Neural cell (in vitro differentiated cells): ENCODE measurements at regions not wholly inside any gene's neighbourhood (a gene's known extent, or its start where the extent isn't known, plus 50 kb on each side); places are given as distances from the start of the nearest gene placed in this dataset.

ENCODE experiments used
- H2AFZ ChIP-seq: fragments of 200-600, 300-800 bp; sonication (generic), shearing (Covaris generic); 2 replicates; pipeline ENCODE4 v1.6.0; 2014; ENCODE audit warnings: low read depth, mild to moderate bottlenecking, antibody characterized with exemption, low read length, moderate library complexity
- H3F3A ChIP-seq: fragments of 200-600 bp; shearing (Covaris generic); 2 replicates; pipeline ENCODE4 v1.6.1; 2016; ENCODE audit warnings: mild to moderate bottlenecking, moderate library complexity, mixed read lengths, antibody characterized with exemption, low read length; ENCODE audit not compliant: insufficient read depth, poor library complexity, severe bottlenecking
- H3K27ac ChIP-seq: fragments of 200-600, 300-800 bp; sonication (generic), shearing (Covaris generic); 2 replicates; pipeline ENCODE4 v1.5.1; 2014; ENCODE audit warnings: mild to moderate bottlenecking, low read length, moderate library complexity
- H3K27me3 ChIP-seq: fragments of 300-800, 200-600 bp; sonication (generic), shearing (Covaris generic); 2 replicates; pipeline ENCODE4 v1.6.0; 2014; ENCODE audit warnings: mild to moderate bottlenecking, low read depth, low read length, moderate library complexity; ENCODE audit not compliant: insufficient read depth
- H3K36me3 ChIP-seq: fragments of 300-800, 200-600 bp; sonication (generic), shearing (Covaris generic); 2 replicates; pipeline ENCODE4 v1.5.1; 2014; ENCODE audit warnings: mild to moderate bottlenecking, antibody characterized with exemption, low read length, moderate library complexity; ENCODE audit not compliant: insufficient read depth
- H3K4me2 ChIP-seq: fragments of 300-800, 200-600 bp; sonication (generic), shearing (Covaris generic); 2 replicates; pipeline ENCODE4 v1.6.0; 2014; ENCODE audit warnings: mild to moderate bottlenecking, low read length
- H3K4me3 ChIP-seq: fragments of 300-800, 200-600 bp; sonication (generic), shearing (Covaris generic); 2 replicates; pipeline ENCODE4 v1.5.1; 2014; ENCODE audit warnings: mild to moderate bottlenecking, low read length, moderate library complexity
- H3K79me2 ChIP-seq: fragments of 200-600 bp; shearing (Covaris generic); replicated peaks from 2 replicates; pipeline ENCODE4 v1.6.0; 2014; ENCODE audit warnings: mild to moderate bottlenecking, low read length, moderate library complexity; ENCODE audit not compliant: insufficient read depth
- H3K9ac ChIP-seq: fragments of 300-800, 200-600 bp; sonication (generic), shearing (Covaris generic); 2 replicates; pipeline ENCODE4 v1.6.1; 2016; ENCODE audit warnings: mild to moderate bottlenecking, low read length, mixed read lengths
- H3K9me2 ChIP-seq: fragments of 200-600 bp; shearing (Covaris generic); 2 replicates; pipeline ENCODE4 v1.6.1; 2016; ENCODE audit warnings: mild to moderate bottlenecking, low read length, mixed read lengths; ENCODE audit not compliant: insufficient read depth
- H3K9me3 ChIP-seq: fragments of 200-600, 300-800 bp; sonication (generic), shearing (Covaris generic); 2 replicates; pipeline ENCODE4 v1.6.1; 2016; ENCODE audit warnings: mild to moderate bottlenecking, mixed run types, low read length, moderate library complexity, mixed read lengths
- H4K20me1 ChIP-seq: fragments of 200-600 bp; shearing (Covaris generic); 2 replicates; pipeline ENCODE4 v1.6.1; 2016; ENCODE audit warnings: mild to moderate bottlenecking, mixed run types; ENCODE audit not compliant: insufficient read depth
- CTCF ChIP-seq: fragments of 450-650 bp; IDR thresholded peaks from 2 replicates; pipeline ENCODE4 v1.5.1; 2014; ENCODE audit warnings: antibody characterized with exemption, mild to moderate bottlenecking, moderate library complexity; ENCODE audit not compliant: poor library complexity, severe bottlenecking
- EP300 ChIP-seq: fragments of 450-650 bp; conservative IDR thresholded peaks from 2 replicates; pipeline ENCODE4 v1.6.1; 2014; ENCODE audit warnings: antibody characterized with exemption, mild to moderate bottlenecking, moderate library complexity; ENCODE audit not compliant: poor library complexity, severe bottlenecking
- EZH2 ChIP-seq: fragments of 200-600, 300-800 bp; shearing (Covaris generic), sonication (generic); IDR thresholded peaks from 2 replicates; pipeline ENCODE4 v1.6.1; 2014; ENCODE audit warnings: antibody characterized with exemption, low read length, borderline replicate concordance, mild to moderate bottlenecking; ENCODE audit not compliant: insufficient read depth, poor library complexity, severe bottlenecking
- MXI1 ChIP-seq: fragments of 450-650 bp; conservative IDR thresholded peaks from 2 replicates; pipeline ENCODE4 v1.6.1; 2014; ENCODE audit warnings: antibody characterized with exemption, mild to moderate bottlenecking; ENCODE audit not compliant: poor library complexity, severe bottlenecking
- POLR2AphosphoS5 ChIP-seq: IDR thresholded peaks from 2 replicates; pipeline ENCODE4 v1.6.1; 2012
- RAD21 ChIP-seq: fragments of 450-650 bp; conservative IDR thresholded peaks from 2 replicates; pipeline ENCODE4 v1.6.1; 2014; ENCODE audit warnings: antibody characterized with exemption, mild to moderate bottlenecking, moderate library complexity
- REST ChIP-seq: IDR thresholded peaks from 2 replicates; pipeline ENCODE4 v1.6.1; 2012; ENCODE audit warnings: borderline replicate concordance
- SMC3 ChIP-seq: fragments of 450-650 bp; conservative IDR thresholded peaks from 2 replicates; pipeline ENCODE4 v1.6.1; 2014; ENCODE audit warnings: antibody characterized with exemption, mild to moderate bottlenecking, moderate library complexity; ENCODE audit not compliant: poor library complexity
- TAF1 ChIP-seq: IDR thresholded peaks from 2 replicates; pipeline ENCODE4 v1.6.1; 2012; ENCODE audit warnings: low read depth

- Histone ChIP-seq H3K27me3 (no peaks in the 10 kb centered on the region), H3K9me3 (no peaks in the 10 kb centered on the region), H3K4me3 (no peak overlapping the region), H3K9ac (no peak overlapping the region), H3F3A (no peaks in the 10 kb centered on the region), H4K20me1 (no peaks in the 10 kb centered on the region), H3K79me2 (no peaks in the 10 kb centered on the region), H3K4me2 (no peak overlapping the region), H3K27ac (no peak overlapping the region), H3K9me2 (no peaks in the 10 kb centered on the region), H3K36me3 (no peaks in the 10 kb centered on the region), H2AFZ (no peak overlapping the region)
- no peak for TF ChIP-seq TAF1
- no peak for TF ChIP-seq REST
- TF ChIP-seq EZH2, result no peak
- no peak for TF ChIP-seq SMC3
- TF ChIP-seq RAD21, result no peak
These were observed 283.7 kb upstream of the BOD1L1 start for GRCh38 chr4:13911256-13911655.

GRCh38 chr4:13912436-13912925 is 285.0 kb upstream of the BOD1L1 start:
- Histone ChIP-seq H3K9me3 (no peaks in the 10 kb centered on the region), H3K27ac (no peak overlapping the region), H3K27me3 (no peaks in the 10 kb centered on the region), H3K36me3 (no peaks in the 10 kb centered on the region), H3K9me2 (no peaks in the 10 kb centered on the region), H3K4me2 (no peak overlapping the region), H3K9ac (no peak overlapping the region), H2AFZ (no peak overlapping the region), H3K79me2 (no peaks in the 10 kb centered on the region), H4K20me1 (no peaks in the 10 kb centered on the region), H3K4me3 (no peak overlapping the region), H3F3A (no peaks in the 10 kb centered on the region)
- TF ChIP-seq POLR2AphosphoS5 (no peak), EZH2 (no peak), CTCF (no peak), MXI1 (no peak), TAF1 (no peak)

GRCh38 chr4:13912966-13913365 is 285.4 kb upstream of the BOD1L1 start:
- Histone ChIP-seq H3K9ac (no peak overlapping the region), H3K27ac (no peak overlapping the region), H3K36me3 (no peaks in the 10 kb centered on the region), H3K4me2 (no peak overlapping the region), H4K20me1 (no peaks in the 10 kb centered on the region), H3K27me3 (no peaks in the 10 kb centered on the region), H2AFZ (no peak overlapping the region), H3K9me3 (no peaks in the 10 kb centered on the region), H3K4me3 (no peak overlapping the region), H3K9me2 (no peaks in the 10 kb centered on the region), H3K79me2 (no peaks in the 10 kb centered on the region), H3F3A (no peaks in the 10 kb centered on the region)
- TF ChIP-seq SMC3 (no peak), TAF1 (no peak), EZH2 (no peak), RAD21 (no peak), CTCF (no peak), EP300 (no peak), POLR2AphosphoS5 (no peak)
